Ovary (tissue), 3 donors: ENCODE measurements at regions not wholly inside any gene's neighbourhood (a gene's known extent, or its start where the extent isn't known, plus 50 kb on each side); places are given as distances from the start of the nearest gene placed in this dataset.

Source experiments
- CTCF ChIP-seq, 3 donors: fragments of 450-650 bp in 2 of 3; fragments of 200-600 bp in 1 of 3; IDR thresholded peaks; one replicate each; pipeline versions ENCODE4 v1.5.1 to v1.8.0; 2016 to 2022; ENCODE audit warnings: antibody characterized with exemption in 3 of 3, mild to moderate bottlenecking in 1 of 3
- EP300 ChIP-seq: sonication (generic); formaldehyde crosslinking; IDR thresholded peaks from one replicate; pipeline ENCODE4 v1.6.1; 2017; ENCODE audit warnings: antibody characterized with exemption
- POLR2A ChIP-seq: fragments of 450-650 bp; IDR thresholded peaks from one replicate; pipeline ENCODE4 v1.6.1; 2017; ENCODE audit warnings: antibody characterized with exemption, mild to moderate bottlenecking, moderate library complexity
- donor health status: DM: no; HTN: no; CAD: no.

DNA sequence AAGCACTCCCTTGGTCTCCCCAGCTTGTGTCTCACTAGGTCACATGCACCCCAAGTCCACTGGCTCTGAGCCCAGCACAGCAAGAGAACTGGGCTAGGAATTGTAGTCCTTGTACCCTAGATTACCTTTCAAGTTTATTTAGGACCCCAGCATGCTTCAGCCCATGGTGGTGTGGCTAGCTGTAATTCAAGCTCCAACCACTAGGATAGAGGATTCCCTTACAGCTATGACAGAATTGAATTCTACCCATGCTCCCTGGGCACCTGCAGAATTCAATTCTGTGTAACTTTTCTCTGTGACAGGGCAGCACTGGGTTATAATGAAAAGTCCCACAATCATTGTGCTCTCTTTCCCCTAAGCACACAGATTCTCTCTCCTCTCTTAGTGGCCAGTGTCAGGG is 253.8 kb upstream of the DMD start:
- no peak for TF ChIP-seq CTCF (IDR thresholded peaks at IDR 0.05)
- TF ChIP-seq POLR2A, result no peak
- no peak for TF ChIP-seq EP300
